ENCODE measurements at regions not wholly inside any gene's neighbourhood (a gene's known extent, or its start where the extent isn't known, plus 50 kb on each side); places are given as distances from the start of the nearest gene placed in this dataset.

DNA sequence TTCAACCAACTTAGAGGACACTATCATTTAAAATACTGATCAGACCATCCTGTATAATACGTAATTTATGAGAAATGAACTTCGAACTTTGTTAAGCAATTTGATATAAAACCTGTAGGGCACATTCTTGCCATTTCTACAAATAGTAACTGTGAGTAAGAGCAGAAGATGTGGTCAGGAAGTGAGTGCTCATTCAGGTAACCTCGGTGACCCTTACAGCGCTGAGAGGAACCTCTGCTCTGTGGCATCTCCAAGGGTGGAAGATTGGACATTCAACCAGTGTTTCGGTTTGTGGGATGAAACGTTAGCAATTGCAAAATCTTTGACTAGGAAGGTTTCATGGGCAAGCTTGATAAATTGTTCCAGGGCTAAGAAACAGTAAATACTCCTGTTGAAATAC, 194.8 kb upstream of the IRX2 start (continued):
- TF ChIP-seq ZNF592 (IDR thresholded peaks at IDR 0.05) (no peak), ZNF212 (CRISPR knock-in tag; IDR thresholded peaks at IDR 0.05) (no peak), LARP7 (IDR thresholded peaks at IDR 0.05) (no peak)

DNA sequence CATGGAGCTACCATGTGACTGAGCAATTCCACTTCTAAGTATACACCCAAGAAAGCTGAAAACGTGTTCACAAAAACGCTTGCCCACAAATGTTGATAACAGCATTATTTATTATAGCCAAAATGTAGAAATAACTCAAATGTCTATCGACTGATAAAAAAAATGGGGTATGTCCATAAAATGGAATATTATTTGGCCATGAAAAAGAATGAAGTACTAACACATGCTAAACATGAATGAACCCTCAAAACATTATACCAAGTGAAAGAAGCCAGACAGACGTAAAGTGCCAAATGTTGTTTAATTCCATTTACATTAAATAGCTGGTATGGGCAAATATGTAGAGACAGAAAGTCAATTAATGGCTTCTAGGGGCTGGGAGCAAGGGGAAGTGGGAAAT, 184.9 kb upstream of the IRX2 start:
- no TSS peak for BruUV-seq (replicated peaks)
- DNase-seq (ENCODE audit: extremely low read depth in 1 of 4, low spot score in 3 of 4) (no peak), FAIRE-seq (no peak), ATAC-seq (no peak)
- Histone ChIP-seq H3K9me1 (ENCODE audit: control insufficient read depth, insufficient read depth, low read length) (no peaks in the 10 kb centered on the region), H3K27me3 (ENCODE audit: control insufficient read depth in 2 of 2, insufficient read depth in 2 of 2, low read length in 2 of 2) (no peaks in the 10 kb centered on the region), H3K4me3 (no peak overlapping the region), H3K9me3 (replicated peaks; ENCODE audit: control insufficient read depth, insufficient read depth, low read depth, low read length) (no peaks in the 10 kb centered on the region; the same call in 1 of the 2 replicates), H3K4me2 (ENCODE audit: insufficient read depth, low read length) (no peak overlapping the region), H3K4me1 (replicated peaks in 1 of 2; ENCODE audit: control insufficient read depth in 2 of 2, insufficient read depth in 2 of 2, low read length in 2 of 2) (no peaks in the 10 kb centered on the region), H3K27ac (ENCODE audit: extremely low read depth, low read depth, low read length) (no peak overlapping the region), H3K36me3 (ENCODE audit: control insufficient read depth, insufficient read depth, low read length) (no peaks in the 10 kb centered on the region), H3K9ac (ENCODE audit: insufficient read depth in 1 of 2, low read depth in 2 of 2, low read length in 2 of 2) (no peak overlapping the region), H4K20me1 (replicated peaks; ENCODE audit: control insufficient read depth, insufficient read depth, low read length) (no peaks in the 10 kb centered on the region), H3K79me2 (ENCODE audit: control insufficient read depth, insufficient read depth, low read length) (no peaks in the 10 kb centered on the region), H2AFZ (ENCODE audit: low read depth, low read length) (no peak overlapping the region)
- TF ChIP-seq RBM25 (IDR thresholded peaks at IDR 0.05; ENCODE audit: low read depth, low read length, severe bottlenecking): peak; percentile 41
- TF ChIP-seq MLX (CRISPR knock-in tag; conservative IDR thresholded peaks at IDR 0.05): no peak
- in situ Hi-C loops (cut with MboI): no loop called here
- intact Hi-C loops (cut with micrococcal nuclease): no loop called here
- 3% methylated on average over 4 of the region's 4 CpGs for WGBS (ENCODE audit: insufficient coverage, low coverage, missing lambda C conversion rate)
- ChIA-PET POLR2A (no interaction called here), CTCF (ENCODE audit: low intra/inter-chr PET ratio) (no interaction called here)
